VCaP (cell line): ENCODE measurements at regions not wholly inside any gene's neighbourhood (a gene's known extent, or its start where the extent isn't known, plus 50 kb on each side); places are given as distances from the start of the nearest gene placed in this dataset.

Experiments used
- H3K27ac ChIP-seq: fragments of 450-650 bp; 2 replicates; pipeline ENCODE4 v1.5.1; 2017
- TF ChIP-seq, protein P1 (sequence below): fragments of 450-650 bp; conservative IDR thresholded peaks from 2 replicates; pipeline ENCODE4 v1.5.1; 2017; ENCODE audit warnings: mild to moderate bottlenecking, moderate library complexity

DNA sequence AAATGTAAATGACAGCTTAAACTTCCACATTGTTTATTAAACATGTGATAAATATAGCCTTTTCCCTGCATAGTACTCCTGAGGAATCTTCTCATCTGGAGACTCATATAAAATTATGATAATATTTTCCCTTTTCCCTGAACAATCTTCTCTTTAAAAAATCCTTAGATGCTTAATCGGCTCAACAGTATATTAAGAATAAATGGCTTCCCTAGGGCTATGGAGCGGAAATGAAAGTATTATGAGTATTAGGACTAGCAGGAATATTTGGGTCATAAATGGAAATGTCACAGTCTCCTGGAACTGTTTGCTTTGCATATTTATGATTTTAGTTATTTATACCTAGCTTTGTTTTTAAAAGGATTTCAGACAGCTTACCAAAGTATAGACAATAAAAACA lies 200.7 kb upstream of the PDE5A start:
- TF ChIP-seq, protein P1, sequence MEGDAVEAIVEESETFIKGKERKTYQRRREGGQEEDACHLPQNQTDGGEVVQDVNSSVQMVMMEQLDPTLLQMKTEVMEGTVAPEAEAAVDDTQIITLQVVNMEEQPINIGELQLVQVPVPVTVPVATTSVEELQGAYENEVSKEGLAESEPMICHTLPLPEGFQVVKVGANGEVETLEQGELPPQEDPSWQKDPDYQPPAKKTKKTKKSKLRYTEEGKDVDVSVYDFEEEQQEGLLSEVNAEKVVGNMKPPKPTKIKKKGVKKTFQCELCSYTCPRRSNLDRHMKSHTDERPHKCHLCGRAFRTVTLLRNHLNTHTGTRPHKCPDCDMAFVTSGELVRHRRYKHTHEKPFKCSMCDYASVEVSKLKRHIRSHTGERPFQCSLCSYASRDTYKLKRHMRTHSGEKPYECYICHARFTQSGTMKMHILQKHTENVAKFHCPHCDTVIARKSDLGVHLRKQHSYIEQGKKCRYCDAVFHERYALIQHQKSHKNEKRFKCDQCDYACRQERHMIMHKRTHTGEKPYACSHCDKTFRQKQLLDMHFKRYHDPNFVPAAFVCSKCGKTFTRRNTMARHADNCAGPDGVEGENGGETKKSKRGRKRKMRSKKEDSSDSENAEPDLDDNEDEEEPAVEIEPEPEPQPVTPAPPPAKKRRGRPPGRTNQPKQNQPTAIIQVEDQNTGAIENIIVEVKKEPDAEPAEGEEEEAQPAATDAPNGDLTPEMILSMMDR, result no peak
- no peak overlapping the region for H3K27ac ChIP-seq

DNA sequence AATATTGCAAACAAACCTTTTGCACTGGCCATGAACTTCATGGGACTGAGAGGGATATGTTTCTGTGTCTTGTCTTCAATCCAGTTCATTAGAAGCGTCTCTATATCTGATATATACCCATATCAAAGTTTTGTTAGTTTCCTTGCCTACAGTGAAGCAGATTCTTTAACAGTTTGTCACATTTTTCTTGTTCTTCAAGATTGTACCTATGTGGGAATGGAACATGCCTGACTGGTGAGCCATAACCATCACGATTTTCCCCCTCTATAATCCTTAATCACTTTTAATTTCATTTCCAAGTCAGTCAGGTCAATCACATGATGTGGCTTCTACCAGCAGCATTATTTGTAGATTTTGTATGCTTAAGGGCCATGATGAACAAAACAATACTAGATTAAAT lies 197.1 kb upstream of the PDE5A start:
- TF ChIP-seq, protein P1, result no peak
- no peak overlapping the region for H3K27ac ChIP-seq

DNA sequence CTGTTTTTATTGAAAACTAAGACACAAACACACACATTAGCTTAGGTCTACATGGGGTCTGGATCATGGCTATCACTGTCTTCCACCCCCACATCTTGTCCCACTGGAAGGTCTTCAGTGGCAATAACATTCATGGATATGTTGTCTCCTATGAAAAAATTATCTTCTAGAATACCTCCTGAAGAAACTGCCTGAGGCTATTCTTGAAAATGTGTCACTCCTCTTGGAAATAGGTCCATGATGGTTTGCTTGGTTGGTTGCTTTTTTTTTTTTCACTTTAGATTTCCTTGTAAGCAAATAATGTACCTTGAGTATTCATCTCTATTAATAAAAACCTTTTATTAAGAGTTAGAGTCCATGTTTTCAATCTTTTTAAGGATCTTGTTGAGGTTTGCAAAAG lies 195.3 kb upstream of the PDE5A start:
- TF ChIP-seq, protein P1, result no peak
- no peak overlapping the region for H3K27ac ChIP-seq

- TF ChIP-seq, protein P1, result no peak
- no peak overlapping the region for H3K27ac ChIP-seq
These were observed 194.4 kb upstream of the PDE5A start for GRCh38 chr4:119823045-119823444.

- TF ChIP-seq, protein P1, result no peak
- no peak overlapping the region for H3K27ac ChIP-seq
These were observed 187.9 kb upstream of the PDE5A start for GRCh38 chr4:119816473-119816872.

GRCh38 chr4:119810001-119810400 lies 181.4 kb upstream of the PDE5A start:
- TF ChIP-seq, protein P1, result no peak
- no peak overlapping the region for H3K27ac ChIP-seq

GRCh38 chr4:119804404-119804803 lies 175.8 kb upstream of the PDE5A start:
- TF ChIP-seq, protein P1, result no peak
- no peak overlapping the region for H3K27ac ChIP-seq
